Ovary (tissue), 7 donors: ENCODE measurements at regions not wholly inside any gene's neighbourhood (a gene's known extent, or its start where the extent isn't known, plus 50 kb on each side); places are given as distances from the start of the nearest gene placed in this dataset.

Experiments
- DNase-seq, 5 donors: peaks; one replicate each; pipeline ENCODE4 v3.0.0-alpha.2; 2019 to 2020
- H3K27ac ChIP-seq, 2 donors: fragments of 200-600 bp; one replicate each; pipeline versions ENCODE4 v1.5.1 to v1.8.0; 2019 to 2022
- H3K27me3 ChIP-seq: fragments of 200-600 bp; one replicate; pipeline ENCODE4 v1.8.0; 2022
- H3K36me3 ChIP-seq: fragments of 200-600 bp; sonication (generic); one replicate; pipeline ENCODE4 v1.5.1; 2019
- H3K4me1 ChIP-seq: one replicate; pipeline ENCODE4 v1.8.1; 2013; ENCODE audit warnings: mild to moderate bottlenecking, moderate library complexity; ENCODE audit not compliant: insufficient read depth
- H3K4me3 ChIP-seq: fragments of 200-600 bp; sonication (generic); one replicate; pipeline ENCODE4 v1.5.1; 2017
- H3K9me3 ChIP-seq, 2 donors: fragments of 200-600 bp in 1 of 2; sonication (generic) in 1 of 2; one replicate each; pipeline versions ENCODE4 v1.5.1 to v1.8.1; 2013 to 2019; ENCODE audit warnings: mild to moderate bottlenecking in 1 of 2, moderate library complexity in 1 of 2
- EP300 ChIP-seq: sonication (generic); formaldehyde crosslinking; IDR thresholded peaks from one replicate; pipeline ENCODE4 v1.6.1; 2017; ENCODE audit warnings: antibody characterized with exemption
- POLR2A ChIP-seq: fragments of 450-650 bp; IDR thresholded peaks from one replicate; pipeline ENCODE4 v1.6.1; 2017; ENCODE audit warnings: antibody characterized with exemption, mild to moderate bottlenecking, moderate library complexity
- WGBS, 3 donors: extraction: QIAGEN DNeasy Blood & Tissue Kit in 1 of 3; methylation state at CpG; one replicate each; pipeline versions ENCODE4 v1.1.5 to v1.1.7; 2013 to 2017; 5-methylcytosine and 5-hydroxymethylcytosine counted together
- intact Hi-C, 4 donors: fragments of 100-400 bp; cut with DNase I; formaldehyde crosslinking; loops; one replicate each; pipeline versions ENCODE4 v1.11.0 to v1.15.1; 2022 to 2023
- TF ChIP-seq, protein P1 (sequence below), 3 donors: fragments of 450-650 bp in 2 of 3; fragments of 200-600 bp in 1 of 3; IDR thresholded peaks; one replicate each; pipeline versions ENCODE4 v1.5.1 to v1.8.0; 2016 to 2022; ENCODE audit warnings: antibody characterized with exemption in 3 of 3, mild to moderate bottlenecking in 1 of 3
- donor health status: DM: no; HTN: no; CAD: no; lungs with moderate emphysema.
- donor health status: DM: no; HTN: no; CAD: no.
- donor health status: Bipolar disorder and iron deficiency.
- donor health status: DM: no; HTN: no; CAD: no.
- donor health status: DM: yes; HTN: yes; CAD: no.

- no peak for DNase-seq
- H3K9me3 ChIP-seq = no peaks in the 10 kb centered on the region
- H3K4me3 ChIP-seq = no peak overlapping the region
- H3K4me1 ChIP-seq = no peaks in the 10 kb centered on the region
- 78 to 83% (median 82%) methylated on average over 8 of the region's 8 CpGs for WGBS, 3 donors
- H3K36me3 ChIP-seq = no peaks in the 10 kb centered on the region
- H3K27me3 ChIP-seq = no peaks in the 10 kb centered on the region
- TF ChIP-seq EP300 (no peak), POLR2A (no peak)
- TF ChIP-seq, protein P1, sequence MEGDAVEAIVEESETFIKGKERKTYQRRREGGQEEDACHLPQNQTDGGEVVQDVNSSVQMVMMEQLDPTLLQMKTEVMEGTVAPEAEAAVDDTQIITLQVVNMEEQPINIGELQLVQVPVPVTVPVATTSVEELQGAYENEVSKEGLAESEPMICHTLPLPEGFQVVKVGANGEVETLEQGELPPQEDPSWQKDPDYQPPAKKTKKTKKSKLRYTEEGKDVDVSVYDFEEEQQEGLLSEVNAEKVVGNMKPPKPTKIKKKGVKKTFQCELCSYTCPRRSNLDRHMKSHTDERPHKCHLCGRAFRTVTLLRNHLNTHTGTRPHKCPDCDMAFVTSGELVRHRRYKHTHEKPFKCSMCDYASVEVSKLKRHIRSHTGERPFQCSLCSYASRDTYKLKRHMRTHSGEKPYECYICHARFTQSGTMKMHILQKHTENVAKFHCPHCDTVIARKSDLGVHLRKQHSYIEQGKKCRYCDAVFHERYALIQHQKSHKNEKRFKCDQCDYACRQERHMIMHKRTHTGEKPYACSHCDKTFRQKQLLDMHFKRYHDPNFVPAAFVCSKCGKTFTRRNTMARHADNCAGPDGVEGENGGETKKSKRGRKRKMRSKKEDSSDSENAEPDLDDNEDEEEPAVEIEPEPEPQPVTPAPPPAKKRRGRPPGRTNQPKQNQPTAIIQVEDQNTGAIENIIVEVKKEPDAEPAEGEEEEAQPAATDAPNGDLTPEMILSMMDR (IDR thresholded peaks at IDR 0.05) = no peak
- H3K27ac ChIP-seq = no peak overlapping the region
- intact Hi-C loops = no loop called here
Measured at GRCh38 chr2:198322275-198322674, 517.9 kb downstream of the PLCL1 start.

DNA sequence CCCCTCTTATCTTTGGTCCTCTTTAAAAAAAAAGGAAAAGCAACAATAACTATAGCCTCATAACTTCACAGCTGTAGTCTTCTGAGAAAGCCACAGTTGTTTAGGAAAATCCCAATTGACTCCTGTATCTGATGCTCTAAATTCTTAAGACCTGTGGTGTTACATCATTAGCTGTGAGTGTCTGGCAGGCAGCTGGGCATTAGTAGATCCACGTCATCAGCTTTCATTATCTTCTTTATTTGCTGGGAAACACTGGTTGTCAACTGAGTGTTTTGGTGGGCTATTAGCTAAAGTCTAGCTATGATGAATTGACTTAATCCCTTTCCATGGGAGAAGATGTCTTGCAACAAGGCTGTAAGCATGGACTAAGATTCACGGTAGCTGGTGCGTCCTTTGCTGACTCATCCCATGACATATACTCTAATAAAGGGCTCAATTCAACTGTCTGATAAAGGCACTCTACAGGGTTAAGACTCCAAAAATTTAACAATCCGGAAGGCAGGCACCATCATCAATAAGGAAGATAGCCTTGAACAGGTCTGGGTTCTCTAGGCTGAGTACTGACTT lies 517.2 kb downstream of the PLCL1 start:
- Histone ChIP-seq H3K4me3 (no peak overlapping the region), H3K4me1 (no peaks in the 10 kb centered on the region), H3K36me3 (no peaks in the 10 kb centered on the region), H3K9me3 (no peaks in the 10 kb centered on the region), H3K27me3 (no peaks in the 10 kb centered on the region), H3K27ac (no peak overlapping the region)
- 76 to 81% (median 80%) methylated on average over 4 of the region's 4 CpGs for WGBS, 3 donors
- TF ChIP-seq EP300 (no peak), POLR2A (no peak)
- TF ChIP-seq, protein P1 (IDR thresholded peaks at IDR 0.05) = no peak
- intact Hi-C loops = no loop called here
- no peak for DNase-seq

- no peak for DNase-seq
- WGBS, 3 donors = 87 to 91% (median 90%) methylated on average over 7 of the region's 7 CpGs
- Histone ChIP-seq H3K27ac (no peak overlapping the region), H3K36me3 (no peaks in the 10 kb centered on the region), H3K9me3 (no peaks in the 10 kb centered on the region), H3K4me1 (no peaks in the 10 kb centered on the region), H3K4me3 (no peak overlapping the region), H3K27me3 (no peaks in the 10 kb centered on the region)
- intact Hi-C loops = loop anchor here in 1 of 4 donors (10.0 kb wide), 1 partner anchor 1178 kb away; no protein-coding TSS in a partner anchor
- TF ChIP-seq EP300 = no peak
- no peak for TF ChIP-seq POLR2A
- TF ChIP-seq, protein P1 (IDR thresholded peaks at IDR 0.05) = no peak
Measured at GRCh38 chr2:198316852-198317396, 512.5 kb downstream of the PLCL1 start.

GRCh38 chr2:198315791-198316630 lies 511.6 kb downstream of the PLCL1 start:
- no peak for DNase-seq
- no peaks in the 10 kb centered on the region for H3K36me3 ChIP-seq
- TF ChIP-seq EP300 (no peak), POLR2A (no peak)
- TF ChIP-seq, protein P1 (IDR thresholded peaks at IDR 0.05) = no peak
- no peak overlapping the region for H3K4me3 ChIP-seq
- H3K9me3 ChIP-seq = no peaks in the 10 kb centered on the region
- intact Hi-C loops = loop anchor here in 1 of 4 donors (10.0 kb wide), 1 partner anchor 1179 kb away; no protein-coding TSS in a partner anchor
- no peaks in the 10 kb centered on the region for H3K27me3 ChIP-seq
- no peak overlapping the region for H3K27ac ChIP-seq
- WGBS, 3 donors = 34 to 65% (median 51%) methylated on average over 4 of the region's 4 CpGs
- no peaks in the 10 kb centered on the region for H3K4me1 ChIP-seq
